Testis (tissue), 2 donors: ENCODE measurements at regions not wholly inside any gene's neighbourhood (a gene's known extent, or its start where the extent isn't known, plus 50 kb on each side); places are given as distances from the start of the nearest gene placed in this dataset.

Experiments used
- DNase-seq: peaks from one replicate; pipeline ENCODE4 v3.0.0-alpha.2; 2019
- H3K27ac ChIP-seq, 2 donors: fragments of 200-600 bp; sonication (generic); one replicate each; pipeline ENCODE4 v1.5.1; 2019
- H3K27me3 ChIP-seq: fragments of 200-600 bp; sonication (generic); one replicate; pipeline ENCODE4 v1.5.1; 2019
- H3K36me3 ChIP-seq: fragments of 200-600 bp; sonication (generic); one replicate; pipeline ENCODE4 v1.5.1; 2017; ENCODE audit warnings: low read depth; ENCODE audit errors: missing control alignments
- H3K4me1 ChIP-seq: fragments of 200-600 bp; sonication (generic); one replicate; pipeline ENCODE4 v1.5.1; 2019
- H3K4me3 ChIP-seq, 2 donors: fragments of 200-600 bp; sonication (generic); one replicate each; pipeline ENCODE4 v1.5.1; 2017 to 2019
- H3K9me3 ChIP-seq: fragments of 200-600 bp; sonication (generic); one replicate; pipeline ENCODE4 v1.5.1; 2017
- CTCF ChIP-seq, 3 experiments: fragments of 450-650 bp in 2 of 3; fragments of 200-600 bp in 1 of 3; sonication (generic) in 1 of 3; IDR thresholded peaks; one replicate each; pipeline ENCODE4 v1.5.1; 2016 to 2019; ENCODE audit warnings: antibody characterized with exemption in 3 of 3, mild to moderate bottlenecking in 2 of 3, moderate library complexity in 1 of 3
- POLR2A ChIP-seq: fragments of 450-650 bp; IDR thresholded peaks from one replicate; pipeline ENCODE4 v1.6.1; 2017; ENCODE audit warnings: antibody characterized with exemption, mild to moderate bottlenecking, moderate library complexity
- WGBS, 2 donors: methylation state at CpG; one replicate each; pipeline ENCODE4 v1.1.5; 2018; 5-methylcytosine and 5-hydroxymethylcytosine counted together
- intact Hi-C: fragments of 100-400 bp; cut with DNase I; formaldehyde crosslinking; loops from one replicate; pipeline ENCODE4 v1.15.1; 2023; ENCODE audit warnings: low total_unique reads

GRCh38 chr22:46073683-46074504 lies 76.4 kb upstream of the PPARA start:
- Histone ChIP-seq H3K4me3 (peak overlapping the region; percentile 80 to 86), H3K27ac (peak overlapping the region; percentile 97 to 98), H3K4me1 (peaks cover 37% of the 10 kb centered on the region), H3K27me3 (no peaks in the 10 kb centered on the region), H3K9me3 (no peaks in the 10 kb centered on the region), H3K36me3 (no peaks in the 10 kb centered on the region)
- intact Hi-C loops, result no loop called here
- TF ChIP-seq POLR2A (no peak), CTCF (IDR thresholded peaks at IDR 0.05) (no peak)
- 15 to 40% methylated on average over 26 to 28 of the region's 28 CpGs for WGBS, 2 donors
- peak; percentile 46 for DNase-seq

GRCh38 chr22:46074771-46075551 lies 75.4 kb upstream of the PPARA start:
- no peaks in the 10 kb centered on the region for H3K27me3 ChIP-seq
- peak overlapping the region; percentile 80 to 86 for H3K4me3 ChIP-seq
- 24 to 41% methylated on average over 7 to 19 of the region's 19 CpGs for WGBS, 2 donors
- H3K4me1 ChIP-seq, result peaks cover 40% of the 10 kb centered on the region
- H3K9me3 ChIP-seq, result no peaks in the 10 kb centered on the region
- intact Hi-C loops, result no loop called here
- peak; percentile 23 for DNase-seq
- no peak for TF ChIP-seq POLR2A
- no peak for TF ChIP-seq CTCF (IDR thresholded peaks at IDR 0.05)
- H3K36me3 ChIP-seq, result no peaks in the 10 kb centered on the region
- H3K27ac ChIP-seq, result peak overlapping the region; percentile 97 to 98

- DNase-seq, result peak; percentile 49
- WGBS, 2 donors, result 21 to 43% methylated on average over 13 to 14 of the region's 15 CpGs
- intact Hi-C loops, result no loop called here
- Histone ChIP-seq H3K36me3 (no peaks in the 10 kb centered on the region), H3K4me3 (peak overlapping the region; percentile 8 to 86), H3K9me3 (no peaks in the 10 kb centered on the region), H3K4me1 (peaks cover 40% of the 10 kb centered on the region), H3K27ac (peak overlapping the region; percentile 97 to 98), H3K27me3 (no peaks in the 10 kb centered on the region)
- no peak for TF ChIP-seq CTCF (IDR thresholded peaks at IDR 0.05)
- no peak for TF ChIP-seq POLR2A
Observed at GRCh38 chr22:46075764-46076531, 74.4 kb upstream of the PPARA start.

GRCh38 chr22:46076651-46077339 lies 73.5 kb upstream of the PPARA start:
- intact Hi-C loops, result no loop called here
- peaks cover 40% of the 10 kb centered on the region for H3K4me1 ChIP-seq
- H3K27ac ChIP-seq, result peak overlapping the region; percentile 97 to 98
- H3K27me3 ChIP-seq, result no peaks in the 10 kb centered on the region
- DNase-seq, result peak; percentile 58
- H3K9me3 ChIP-seq, result no peaks in the 10 kb centered on the region
- H3K4me3 ChIP-seq, result peak overlapping the region; percentile 8 to 86
- H3K36me3 ChIP-seq, result no peaks in the 10 kb centered on the region
- WGBS, 2 donors, result 28 to 39% methylated on average over 23 of the region's 23 CpGs
- TF ChIP-seq POLR2A (no peak), CTCF (IDR thresholded peaks at IDR 0.05) (no peak)
